ENCODE measurements at regions not wholly inside any gene's neighbourhood (a gene's known extent, or its start where the extent isn't known, plus 50 kb on each side); places are given as distances from the start of the nearest gene placed in this dataset.
"Not testable (repeated sequence)": the region's sequence is repeated elsewhere in the genome, so short reads cannot be mapped to it uniquely, and the experiment has no call there.

- no peak overlapping the region for H3K27ac ChIP-seq (ENCODE audit: low read depth, low read length, poor library complexity, severe bottlenecking)
- no peak for TF ChIP-seq CTCF (IDR thresholded peaks at IDR 0.05; ENCODE audit: low read length)
- no peak for TF ChIP-seq EZH2 (IDR thresholded peaks at IDR 0.05; ENCODE audit: borderline replicate concordance, low read length)
- H3K4me3 ChIP-seq (ENCODE audit: low read depth, low read length, poor library complexity, severe bottlenecking), result no peak overlapping the region
- no peaks in the 10 kb centered on the region for H3K36me3 ChIP-seq (ENCODE audit: insufficient read depth, low read length)
- no peaks in the 10 kb centered on the region for H3F3A ChIP-seq (ENCODE audit: insufficient read depth, low read length)
- no peak overlapping the region for H2AFZ ChIP-seq (ENCODE audit: low read length)
- no peak overlapping the region for H3K9ac ChIP-seq (ENCODE audit: low read length)
- H3K4me1 ChIP-seq (ENCODE audit: insufficient read depth, low read length, severe bottlenecking), result no peaks in the 10 kb centered on the region
- H3K27me3 ChIP-seq (ENCODE audit: insufficient read depth, low read length), result no peaks in the 10 kb centered on the region
- H3K79me2 ChIP-seq (ENCODE audit: insufficient read depth, low read length), result no peaks in the 10 kb centered on the region
- no peak overlapping the region for H3K4me2 ChIP-seq (ENCODE audit: low read length)
- no peaks in the 10 kb centered on the region for H4K20me1 ChIP-seq (ENCODE audit: insufficient read depth, low read length)
- H3K9me2 ChIP-seq (ENCODE audit: low read depth, low read length), result no peaks in the 10 kb centered on the region
- H3K9me3 ChIP-seq (ENCODE audit: low read length), result no peaks in the 10 kb centered on the region
These were observed 223.5 kb downstream of the CYB561 start for GRCh38 chr17:63222655-63223054.

GRCh38 chr17:63223212-63223911, 222.7 kb downstream of the CYB561 start:
- no peaks in the 10 kb centered on the region for H4K20me1 ChIP-seq (ENCODE audit: insufficient read depth, low read length)
- no peaks in the 10 kb centered on the region for H3K9me2 ChIP-seq (ENCODE audit: low read depth, low read length)
- no peak overlapping the region for H3K27ac ChIP-seq (ENCODE audit: low read depth, low read length, poor library complexity, severe bottlenecking)
- no peaks in the 10 kb centered on the region for H3K9me3 ChIP-seq (ENCODE audit: low read length)
- no peak overlapping the region for H3K4me2 ChIP-seq (ENCODE audit: low read length)
- H3K4me3 ChIP-seq (ENCODE audit: low read depth, low read length, poor library complexity, severe bottlenecking), result no peak overlapping the region
- H2AFZ ChIP-seq (ENCODE audit: low read length), result no peak overlapping the region
- TF ChIP-seq EZH2 (IDR thresholded peaks at IDR 0.05; ENCODE audit: borderline replicate concordance, low read length) (no peak), CTCF (IDR thresholded peaks at IDR 0.05; ENCODE audit: low read length) (no peak)
- no peaks in the 10 kb centered on the region for H3F3A ChIP-seq (ENCODE audit: insufficient read depth, low read length)
- H3K79me2 ChIP-seq (ENCODE audit: insufficient read depth, low read length), result no peaks in the 10 kb centered on the region
- H3K27me3 ChIP-seq (ENCODE audit: insufficient read depth, low read length), result no peaks in the 10 kb centered on the region
- H3K36me3 ChIP-seq (ENCODE audit: insufficient read depth, low read length), result no peaks in the 10 kb centered on the region
- H3K9ac ChIP-seq (ENCODE audit: low read length), result no peak overlapping the region
- H3K4me1 ChIP-seq (ENCODE audit: insufficient read depth, low read length, severe bottlenecking), result no peaks in the 10 kb centered on the region

GRCh38 chr17:63224644-63225043, 221.5 kb downstream of the CYB561 start:
- no peaks in the 10 kb centered on the region for H3K27me3 ChIP-seq (ENCODE audit: insufficient read depth, low read length)
- H3K9me3 ChIP-seq (ENCODE audit: low read length), result no peaks in the 10 kb centered on the region
- no peak overlapping the region for H3K9ac ChIP-seq (ENCODE audit: low read length)
- no peak for TF ChIP-seq EZH2 (IDR thresholded peaks at IDR 0.05; ENCODE audit: borderline replicate concordance, low read length)
- TF ChIP-seq CTCF (IDR thresholded peaks at IDR 0.05; ENCODE audit: low read length), result no peak
- no peak overlapping the region for H3K27ac ChIP-seq (ENCODE audit: low read depth, low read length, poor library complexity, severe bottlenecking)
- no peaks in the 10 kb centered on the region for H3K9me2 ChIP-seq (ENCODE audit: low read depth, low read length)
- no peak overlapping the region for H2AFZ ChIP-seq (ENCODE audit: low read length)
- H3K36me3 ChIP-seq (ENCODE audit: insufficient read depth, low read length), result no peaks in the 10 kb centered on the region
- H3K79me2 ChIP-seq (ENCODE audit: insufficient read depth, low read length), result no peaks in the 10 kb centered on the region
- no peak overlapping the region for H3K4me3 ChIP-seq (ENCODE audit: low read depth, low read length, poor library complexity, severe bottlenecking)
- no peaks in the 10 kb centered on the region for H3K4me1 ChIP-seq (ENCODE audit: insufficient read depth, low read length, severe bottlenecking)
- H4K20me1 ChIP-seq (ENCODE audit: insufficient read depth, low read length), result no peaks in the 10 kb centered on the region
- H3K4me2 ChIP-seq (ENCODE audit: low read length), result no peak overlapping the region
- no peaks in the 10 kb centered on the region for H3F3A ChIP-seq (ENCODE audit: insufficient read depth, low read length)

GRCh38 chr17:63226720-63227119, 219.4 kb downstream of the CYB561 start:
- not testable (repeated sequence) for H3K4me2 ChIP-seq (ENCODE audit: low read length); H3K27ac ChIP-seq (ENCODE audit: low read depth, low read length, poor library complexity, severe bottlenecking); H3K4me3 ChIP-seq (ENCODE audit: low read depth, low read length, poor library complexity, severe bottlenecking); H3K9ac ChIP-seq (ENCODE audit: low read length); H3K27me3 ChIP-seq (ENCODE audit: insufficient read depth, low read length); H3K36me3 ChIP-seq (ENCODE audit: insufficient read depth, low read length); H3K79me2 ChIP-seq (ENCODE audit: insufficient read depth, low read length); H3K4me1 ChIP-seq (ENCODE audit: insufficient read depth, low read length, severe bottlenecking); H3K9me3 ChIP-seq (ENCODE audit: low read length); H3F3A ChIP-seq (ENCODE audit: insufficient read depth, low read length); H4K20me1 ChIP-seq (ENCODE audit: insufficient read depth, low read length); H3K9me2 ChIP-seq (ENCODE audit: low read depth, low read length); H2AFZ ChIP-seq (ENCODE audit: low read length)

DNA sequence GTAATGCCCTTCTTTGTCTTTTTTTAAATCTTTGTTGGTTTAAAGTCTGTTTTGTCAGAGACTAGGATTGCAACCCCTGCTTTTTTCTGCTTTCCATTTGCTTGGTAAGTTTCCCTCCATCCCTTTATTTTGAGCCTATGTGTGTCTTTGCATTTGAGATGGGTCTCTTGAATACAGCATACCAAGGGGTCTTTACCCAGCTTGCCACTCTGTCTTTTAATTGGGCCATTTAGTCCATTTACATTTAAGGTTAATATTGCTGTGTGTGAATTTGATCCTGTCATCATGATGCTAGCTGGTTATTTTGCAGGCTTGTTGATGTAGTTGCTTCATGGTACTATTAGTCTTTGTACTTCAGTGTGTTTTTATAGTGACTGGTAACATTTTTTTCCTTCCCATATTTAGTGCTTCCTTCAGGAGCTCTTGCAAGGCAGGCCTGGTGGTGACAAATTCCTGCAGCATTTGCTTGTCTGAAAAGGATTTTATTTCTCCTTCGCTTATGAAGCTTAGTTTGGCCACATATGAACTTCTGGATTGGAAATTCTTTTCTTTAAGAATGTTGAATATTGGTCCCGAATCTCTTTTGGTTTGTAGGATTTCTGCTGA, 215.0 kb downstream of the CYB561 start:
- H2AFZ ChIP-seq (ENCODE audit: low read length); H3K4me1 ChIP-seq (ENCODE audit: insufficient read depth, low read length, severe bottlenecking); H3K4me2 ChIP-seq (ENCODE audit: low read length); H3F3A ChIP-seq (ENCODE audit: insufficient read depth, low read length); H3K9me2 ChIP-seq (ENCODE audit: low read depth, low read length); H3K79me2 ChIP-seq (ENCODE audit: insufficient read depth, low read length); H3K9ac ChIP-seq (ENCODE audit: low read length); H3K4me3 ChIP-seq (ENCODE audit: low read depth, low read length, poor library complexity, severe bottlenecking); H3K36me3 ChIP-seq (ENCODE audit: insufficient read depth, low read length); H3K9me3 ChIP-seq (ENCODE audit: low read length); H4K20me1 ChIP-seq (ENCODE audit: insufficient read depth, low read length); H3K27ac ChIP-seq (ENCODE audit: low read depth, low read length, poor library complexity, severe bottlenecking); H3K27me3 ChIP-seq (ENCODE audit: insufficient read depth, low read length): not testable (repeated sequence)
